Retinal pigment epithelial cell (primary cell): ENCODE measurements at regions not wholly inside any gene's neighbourhood (a gene's known extent, or its start where the extent isn't known, plus 50 kb on each side); places are given as distances from the start of the nearest gene placed in this dataset.
A peak's percentile ranks its signal among the peaks of the same experiment; 100 is the strongest.

ENCODE experiments used
- DNase-seq: peaks from one replicate; pipeline ENCODE4 v3.0.0-alpha.2; 2010; ENCODE audit warnings: low read depth
- H3K4me3 ChIP-seq: 2 replicates; pipeline ENCODE4 v1.5.1; 2011; ENCODE audit warnings: mild to moderate bottlenecking, low read length, control low read depth, moderate library complexity
- CTCF ChIP-seq: conservative IDR thresholded peaks from 2 replicates; pipeline ENCODE4 v1.5.1; 2011; ENCODE audit warnings: low read depth, low read length, control low read depth, inconsistent platforms

DNA sequence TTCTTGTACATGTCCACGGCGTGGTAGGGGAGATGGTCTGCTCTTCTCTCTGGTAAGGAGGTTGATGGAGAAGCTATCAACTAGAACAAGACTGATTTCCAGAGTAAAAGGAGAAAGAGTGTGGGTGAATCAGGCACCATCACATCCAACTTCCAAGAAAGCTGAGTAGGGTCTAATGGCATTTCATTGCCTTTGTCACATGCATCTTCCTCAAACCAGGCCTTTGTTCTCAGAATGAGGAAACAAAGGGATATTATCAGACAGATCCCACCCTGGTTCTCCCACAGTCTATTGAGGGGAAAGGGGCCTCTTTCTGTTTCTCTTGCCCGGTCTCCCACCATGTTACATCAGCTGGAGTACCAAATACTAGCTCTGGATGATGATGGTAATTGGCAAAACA is 160.2 kb upstream of the RBPJ start:
- no peak overlapping the region for H3K4me3 ChIP-seq
- TF ChIP-seq CTCF, result no peak
- no peak for DNase-seq

DNA sequence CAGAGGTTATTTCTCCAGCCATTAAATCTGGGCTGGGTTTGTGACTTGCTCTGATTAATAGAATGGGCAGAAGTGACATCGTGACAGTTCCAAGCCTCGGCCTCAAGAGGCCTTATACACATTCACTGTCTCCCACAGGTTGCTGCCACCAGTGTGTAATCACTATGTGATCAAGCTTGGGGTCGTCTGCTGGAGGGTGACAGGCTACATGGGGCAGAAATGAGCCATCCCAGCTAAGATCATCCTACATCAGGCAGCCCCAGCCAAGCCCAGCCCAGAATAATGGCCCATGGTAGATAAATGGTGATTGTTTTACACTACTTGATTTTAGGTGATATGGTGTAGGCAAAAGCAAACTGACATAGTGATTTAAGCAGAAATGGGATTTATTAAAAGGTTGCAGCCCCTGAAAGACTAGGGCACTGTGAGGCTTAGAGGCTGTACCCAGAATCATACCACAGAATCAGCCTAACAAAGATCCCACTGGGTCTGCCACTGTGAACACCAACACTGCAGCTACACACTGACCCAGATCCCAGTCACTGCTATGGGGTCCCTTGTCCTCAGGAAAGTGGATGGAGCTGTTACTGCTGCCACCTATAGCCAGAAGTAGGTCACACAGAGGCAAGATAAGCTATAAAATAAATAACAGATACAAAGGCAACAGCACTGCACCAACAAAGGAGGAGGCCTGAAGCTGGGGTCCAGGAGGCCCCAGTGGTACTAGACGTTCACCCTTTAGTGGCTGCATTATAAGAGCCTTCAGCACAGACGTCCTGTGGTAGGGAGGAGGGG is 159.6 kb upstream of the RBPJ start:
- TF ChIP-seq CTCF, result peak; percentile 53
- H3K4me3 ChIP-seq, result no peak overlapping the region
- no peak for DNase-seq

DNA sequence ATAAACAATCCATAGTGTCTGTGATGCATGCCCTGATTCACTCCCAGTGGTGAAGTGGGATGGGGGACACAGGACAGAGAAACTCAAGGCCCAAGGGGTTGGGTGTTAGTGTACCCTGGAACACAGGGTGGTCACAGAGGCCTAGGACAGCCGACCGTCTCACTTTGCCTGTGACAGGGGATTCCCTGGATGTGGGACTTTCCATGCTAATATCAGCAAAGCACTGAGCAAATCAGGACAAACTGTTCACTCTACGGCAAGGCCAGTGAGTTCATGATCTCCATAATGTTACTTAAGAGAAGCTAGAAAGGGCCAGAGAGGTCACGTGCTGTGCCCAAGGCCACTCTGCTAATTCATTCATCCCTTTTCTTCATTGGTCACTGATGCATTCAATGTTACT is 158.7 kb upstream of the RBPJ start:
- no peak for DNase-seq
- no peak overlapping the region for H3K4me3 ChIP-seq
- no peak for TF ChIP-seq CTCF

GRCh38 chr4:26163425-26164362 is 157.1 kb upstream of the RBPJ start:
- no peak overlapping the region for H3K4me3 ChIP-seq
- no peak for TF ChIP-seq CTCF
- DNase-seq, result no peak

GRCh38 chr4:26171501-26171900 is 149.3 kb upstream of the RBPJ start:
- no peak for DNase-seq
- H3K4me3 ChIP-seq, result no peak overlapping the region
- no peak for TF ChIP-seq CTCF

DNA sequence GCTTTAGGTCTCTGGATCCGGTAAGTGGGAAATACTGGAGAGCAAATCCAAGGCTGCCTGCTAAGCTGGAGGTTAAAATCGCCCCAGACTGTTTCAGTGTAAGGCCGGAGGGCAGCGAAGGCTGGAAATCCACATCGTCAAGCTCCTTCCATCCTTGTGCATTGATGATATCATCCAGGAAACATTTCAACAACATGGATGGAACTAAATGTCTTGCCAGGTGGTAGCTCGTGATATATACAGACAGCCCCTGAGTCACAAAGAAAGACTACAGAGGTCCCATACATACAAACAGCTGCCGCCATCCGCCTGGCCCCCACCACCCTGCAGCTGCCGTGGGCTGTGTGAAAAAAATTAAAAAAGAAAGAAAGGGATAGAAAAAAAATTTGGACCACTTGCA is 148.9 kb upstream of the RBPJ start:
- TF ChIP-seq CTCF, result no peak
- DNase-seq, result peak; percentile 37
- no peak overlapping the region for H3K4me3 ChIP-seq
